ENCODE measurements at regions not wholly inside any gene's neighbourhood (a gene's known extent, or its start where the extent isn't known, plus 50 kb on each side); places are given as distances from the start of the nearest gene placed in this dataset.

GRCh38 chr4:35253331-35253730, 991.0 kb downstream of the ARAP2 start:
- H3K4me3 ChIP-seq (ENCODE audit: low read depth, low read length): no peak overlapping the region
- no peak for TF ChIP-seq CTCF (IDR thresholded peaks at IDR 0.05; ENCODE audit: borderline replicate concordance, insufficient read depth, low read depth, low read length)

- no peak for TF ChIP-seq CTCF (IDR thresholded peaks at IDR 0.05; ENCODE audit: borderline replicate concordance, insufficient read depth, low read depth, low read length)
These were observed 957.9 kb downstream of the ARAP2 start for GRCh38 chr4:35286434-35286833.

GRCh38 chr4:35300996-35301774, 943.1 kb downstream of the ARAP2 start:
- TF ChIP-seq CTCF (IDR thresholded peaks at IDR 0.05; ENCODE audit: borderline replicate concordance, insufficient read depth, low read depth, low read length): no peak

More at GRCh38 chr4:35286434-35286833, 957.9 kb downstream of the ARAP2 start:
- H3K4me3 ChIP-seq (ENCODE audit: low read depth, low read length): no peak overlapping the region

GRCh38 chr4:35315419-35315818, 928.9 kb downstream of the ARAP2 start:
- no peak for TF ChIP-seq CTCF (IDR thresholded peaks at IDR 0.05; ENCODE audit: borderline replicate concordance, insufficient read depth, low read depth, low read length)
- H3K4me3 ChIP-seq (ENCODE audit: low read depth, low read length): no peak overlapping the region

More at GRCh38 chr4:35300996-35301774, 943.1 kb downstream of the ARAP2 start:
- H3K4me3 ChIP-seq (ENCODE audit: low read depth, low read length): no peak overlapping the region

- no peak for TF ChIP-seq CTCF (IDR thresholded peaks at IDR 0.05; ENCODE audit: borderline replicate concordance, insufficient read depth, low read depth, low read length)
- no peak overlapping the region for H3K4me3 ChIP-seq (ENCODE audit: low read depth, low read length)
These were observed 918.3 kb downstream of the ARAP2 start for GRCh38 chr4:35325908-35326453.

DNA sequence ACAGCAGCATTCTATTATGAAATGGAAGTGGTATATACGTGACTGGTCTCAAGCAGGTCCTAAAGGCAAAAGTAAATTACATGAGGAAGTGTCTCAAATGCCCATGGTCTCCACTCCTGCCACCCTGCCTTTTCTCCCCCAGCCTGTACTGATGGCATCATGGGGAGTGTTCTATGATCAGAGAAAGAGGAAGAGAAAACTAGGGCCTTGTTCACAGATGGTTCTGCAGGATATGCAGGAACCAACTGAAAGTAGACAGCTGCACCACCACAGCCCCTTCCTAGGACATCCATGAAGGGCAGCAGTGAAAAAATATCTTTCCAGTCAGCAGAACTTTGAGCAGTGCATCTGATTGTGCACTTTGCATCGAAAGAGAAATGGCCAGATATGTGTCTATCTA, 901.5 kb downstream of the ARAP2 start:
- H3K4me3 ChIP-seq (ENCODE audit: low read depth, low read length): no peak overlapping the region
- TF ChIP-seq CTCF (IDR thresholded peaks at IDR 0.05; ENCODE audit: borderline replicate concordance, insufficient read depth, low read depth, low read length): no peak

GRCh38 chr4:35347276-35347675, 897.0 kb downstream of the ARAP2 start:
- H3K4me3 ChIP-seq (ENCODE audit: low read depth, low read length): no peak overlapping the region
- TF ChIP-seq CTCF (IDR thresholded peaks at IDR 0.05; ENCODE audit: borderline replicate concordance, insufficient read depth, low read depth, low read length): no peak

All from GM12875 (cell line).